ENCODE measurements at regions not wholly inside any gene's neighbourhood (a gene's known extent, or its start where the extent isn't known, plus 50 kb on each side); places are given as distances from the start of the nearest gene placed in this dataset.
"Not testable (repeated sequence)": the region's sequence is repeated elsewhere in the genome, so short reads cannot be mapped to it uniquely, and the experiment has no call there.

- DNase-seq (ENCODE audit: low read depth in 2 of 3, low spot score in 1 of 3), result not testable (repeated sequence)
Observed at GRCh38 chr1:146715054-146715453, 223.1 kb upstream of the NBPF12 start.

GRCh38 chr1:146710838-146711521, 227.1 kb upstream of the NBPF12 start:
- not testable (repeated sequence) for DNase-seq (ENCODE audit: low read depth in 2 of 3, low spot score in 1 of 3)

- DNase-seq (ENCODE audit: low read depth in 2 of 3, low spot score in 1 of 3), result not testable (repeated sequence)
Observed at GRCh38 chr1:146709302-146709701, 228.8 kb upstream of the NBPF12 start.

GRCh38 chr1:146704162-146704724, 233.9 kb upstream of the NBPF12 start:
- not testable (repeated sequence) for DNase-seq (ENCODE audit: low read depth in 2 of 3, low spot score in 1 of 3)

GRCh38 chr1:146701320-146701719, 236.8 kb upstream of the NBPF12 start:
- not testable (repeated sequence) for DNase-seq (ENCODE audit: low read depth in 2 of 3, low spot score in 1 of 3)

- DNase-seq (ENCODE audit: low read depth in 2 of 3, low spot score in 1 of 3), result not testable (repeated sequence)
Observed at GRCh38 chr1:146695388-146695787, 242.7 kb upstream of the NBPF12 start.

- DNase-seq (ENCODE audit: low read depth in 2 of 3, low spot score in 1 of 3), result not testable (repeated sequence)
Observed at GRCh38 chr1:146691798-146692197, 246.3 kb upstream of the NBPF12 start.

- not testable (repeated sequence) for DNase-seq (ENCODE audit: low read depth in 2 of 3, low spot score in 1 of 3)
Observed at GRCh38 chr1:146688893-146689292, 249.2 kb upstream of the NBPF12 start.

GRCh38 chr1:146686777-146687366, 251.3 kb upstream of the NBPF12 start:
- not testable (repeated sequence) for DNase-seq (ENCODE audit: low read depth in 2 of 3, low spot score in 1 of 3)

GRCh38 chr1:146683126-146683429, 255.0 kb upstream of the NBPF12 start:
- DNase-seq (ENCODE audit: low read depth in 2 of 3, low spot score in 1 of 3), result not testable (repeated sequence)

- not testable (repeated sequence) for DNase-seq (ENCODE audit: low read depth in 2 of 3, low spot score in 1 of 3)
Observed at GRCh38 chr1:146682227-146683125, 255.6 kb upstream of the NBPF12 start.

GRCh38 chr1:146673729-146674299, 264.3 kb upstream of the NBPF12 start:
- not testable (repeated sequence) for DNase-seq (ENCODE audit: low read depth in 2 of 3, low spot score in 1 of 3)

- not testable (repeated sequence) for DNase-seq (ENCODE audit: low read depth in 2 of 3, low spot score in 1 of 3)
Observed at GRCh38 chr1:146672608-146673007, 265.5 kb upstream of the NBPF12 start.

GRCh38 chr1:146671588-146671987, 266.5 kb upstream of the NBPF12 start:
- DNase-seq (ENCODE audit: low read depth in 2 of 3, low spot score in 1 of 3), result not testable (repeated sequence)

- not testable (repeated sequence) for DNase-seq (ENCODE audit: low read depth in 2 of 3, low spot score in 1 of 3)
Observed at GRCh38 chr1:146670832-146671566, 267.1 kb upstream of the NBPF12 start.

GRCh38 chr1:146666275-146666674, 271.8 kb upstream of the NBPF12 start:
- DNase-seq (ENCODE audit: low read depth in 2 of 3, low spot score in 1 of 3), result not testable (repeated sequence)

- DNase-seq (ENCODE audit: low read depth in 2 of 3, low spot score in 1 of 3), result not testable (repeated sequence)
Observed at GRCh38 chr1:146660242-146660641, 277.9 kb upstream of the NBPF12 start.

- not testable (repeated sequence) for DNase-seq (ENCODE audit: low read depth in 2 of 3, low spot score in 1 of 3)
Observed at GRCh38 chr1:146656356-146657060, 281.6 kb upstream of the NBPF12 start.

GRCh38 chr1:146654763-146655162, 283.4 kb upstream of the NBPF12 start:
- not testable (repeated sequence) for DNase-seq (ENCODE audit: low read depth in 2 of 3, low spot score in 1 of 3)
